Raji (cell line): ENCODE measurements at regions not wholly inside any gene's neighbourhood (a gene's known extent, or its start where the extent isn't known, plus 50 kb on each side); places are given as distances from the start of the nearest gene placed in this dataset.

ENCODE experiments used
- POLR2A ChIP-seq: IDR thresholded peaks from 2 replicates; pipeline ENCODE4 v1.6.1; 2011; ENCODE audit warnings: low read depth, low read length, control low read depth; ENCODE audit not compliant: insufficient read depth

- no peak for TF ChIP-seq POLR2A
These were observed 107.3 kb upstream of the OLIG3 start for GRCh38 chr6:137601471-137601870.

- no peak for TF ChIP-seq POLR2A
These were observed 108.4 kb upstream of the OLIG3 start for GRCh38 chr6:137602313-137603197.

- no peak for TF ChIP-seq POLR2A
These were observed 116.5 kb upstream of the OLIG3 start for GRCh38 chr6:137610702-137611101.

- no peak for TF ChIP-seq POLR2A
These were observed 129.1 kb upstream of the OLIG3 start for GRCh38 chr6:137623293-137623692.

- TF ChIP-seq POLR2A, result no peak
These were observed 131.0 kb upstream of the OLIG3 start for GRCh38 chr6:137625100-137625661.

- TF ChIP-seq POLR2A, result no peak
These were observed 131.6 kb upstream of the OLIG3 start for GRCh38 chr6:137625808-137626207.

- TF ChIP-seq POLR2A, result no peak
These were observed 136.5 kb upstream of the OLIG3 start for GRCh38 chr6:137630666-137631065.

GRCh38 chr6:137631323-137631722 is 137.1 kb upstream of the OLIG3 start:
- TF ChIP-seq POLR2A, result no peak

- TF ChIP-seq POLR2A, result no peak
These were observed 142.9 kb upstream of the OLIG3 start for GRCh38 chr6:137637121-137637520.

- TF ChIP-seq POLR2A, result no peak
These were observed 144.9 kb upstream of the OLIG3 start for GRCh38 chr6:137638926-137639706.

GRCh38 chr6:137640086-137640485 is 145.9 kb upstream of the OLIG3 start:
- TF ChIP-seq POLR2A, result no peak

- no peak for TF ChIP-seq POLR2A
These were observed 147.4 kb upstream of the OLIG3 start for GRCh38 chr6:137641474-137642077.

- no peak for TF ChIP-seq POLR2A
These were observed 151.7 kb upstream of the OLIG3 start for GRCh38 chr6:137645850-137646249.

- no peak for TF ChIP-seq POLR2A
These were observed 152.3 kb upstream of the OLIG3 start for GRCh38 chr6:137646484-137646883.

- TF ChIP-seq POLR2A, result no peak
These were observed 153.7 kb upstream of the OLIG3 start for GRCh38 chr6:137647762-137648447.
